Neural cell (in vitro differentiated cells): ENCODE measurements at regions not wholly inside any gene's neighbourhood (a gene's known extent, or its start where the extent isn't known, plus 50 kb on each side); places are given as distances from the start of the nearest gene placed in this dataset.

Source experiments
- H2AFZ ChIP-seq: fragments of 200-600, 300-800 bp; sonication (generic), shearing (Covaris generic); 2 replicates; pipeline ENCODE4 v1.6.0; 2014; ENCODE audit warnings: low read depth, mild to moderate bottlenecking, antibody characterized with exemption, low read length, moderate library complexity
- H3F3A ChIP-seq: fragments of 200-600 bp; shearing (Covaris generic); 2 replicates; pipeline ENCODE4 v1.6.1; 2016; ENCODE audit warnings: mild to moderate bottlenecking, moderate library complexity, mixed read lengths, antibody characterized with exemption, low read length; ENCODE audit not compliant: insufficient read depth, poor library complexity, severe bottlenecking
- H3K27ac ChIP-seq: fragments of 200-600, 300-800 bp; sonication (generic), shearing (Covaris generic); 2 replicates; pipeline ENCODE4 v1.5.1; 2014; ENCODE audit warnings: mild to moderate bottlenecking, low read length, moderate library complexity
- H3K27me3 ChIP-seq: fragments of 300-800, 200-600 bp; sonication (generic), shearing (Covaris generic); 2 replicates; pipeline ENCODE4 v1.6.0; 2014; ENCODE audit warnings: mild to moderate bottlenecking, low read depth, low read length, moderate library complexity; ENCODE audit not compliant: insufficient read depth
- H3K36me3 ChIP-seq: fragments of 300-800, 200-600 bp; sonication (generic), shearing (Covaris generic); 2 replicates; pipeline ENCODE4 v1.5.1; 2014; ENCODE audit warnings: mild to moderate bottlenecking, antibody characterized with exemption, low read length, moderate library complexity; ENCODE audit not compliant: insufficient read depth
- H3K4me2 ChIP-seq: fragments of 300-800, 200-600 bp; sonication (generic), shearing (Covaris generic); 2 replicates; pipeline ENCODE4 v1.6.0; 2014; ENCODE audit warnings: mild to moderate bottlenecking, low read length
- H3K4me3 ChIP-seq: fragments of 300-800, 200-600 bp; sonication (generic), shearing (Covaris generic); 2 replicates; pipeline ENCODE4 v1.5.1; 2014; ENCODE audit warnings: mild to moderate bottlenecking, low read length, moderate library complexity
- H3K79me2 ChIP-seq: fragments of 200-600 bp; shearing (Covaris generic); replicated peaks from 2 replicates; pipeline ENCODE4 v1.6.0; 2014; ENCODE audit warnings: mild to moderate bottlenecking, low read length, moderate library complexity; ENCODE audit not compliant: insufficient read depth
- H3K9ac ChIP-seq: fragments of 300-800, 200-600 bp; sonication (generic), shearing (Covaris generic); 2 replicates; pipeline ENCODE4 v1.6.1; 2016; ENCODE audit warnings: mild to moderate bottlenecking, low read length, mixed read lengths
- H3K9me2 ChIP-seq: fragments of 200-600 bp; shearing (Covaris generic); 2 replicates; pipeline ENCODE4 v1.6.1; 2016; ENCODE audit warnings: mild to moderate bottlenecking, low read length, mixed read lengths; ENCODE audit not compliant: insufficient read depth
- H3K9me3 ChIP-seq: fragments of 200-600, 300-800 bp; sonication (generic), shearing (Covaris generic); 2 replicates; pipeline ENCODE4 v1.6.1; 2016; ENCODE audit warnings: mild to moderate bottlenecking, mixed run types, low read length, moderate library complexity, mixed read lengths
- H4K20me1 ChIP-seq: fragments of 200-600 bp; shearing (Covaris generic); 2 replicates; pipeline ENCODE4 v1.6.1; 2016; ENCODE audit warnings: mild to moderate bottlenecking, mixed run types; ENCODE audit not compliant: insufficient read depth
- EP300 ChIP-seq: fragments of 450-650 bp; conservative IDR thresholded peaks from 2 replicates; pipeline ENCODE4 v1.6.1; 2014; ENCODE audit warnings: antibody characterized with exemption, mild to moderate bottlenecking, moderate library complexity; ENCODE audit not compliant: poor library complexity, severe bottlenecking
- EZH2 ChIP-seq: fragments of 200-600, 300-800 bp; shearing (Covaris generic), sonication (generic); IDR thresholded peaks from 2 replicates; pipeline ENCODE4 v1.6.1; 2014; ENCODE audit warnings: antibody characterized with exemption, low read length, borderline replicate concordance, mild to moderate bottlenecking; ENCODE audit not compliant: insufficient read depth, poor library complexity, severe bottlenecking
- MXI1 ChIP-seq: fragments of 450-650 bp; conservative IDR thresholded peaks from 2 replicates; pipeline ENCODE4 v1.6.1; 2014; ENCODE audit warnings: antibody characterized with exemption, mild to moderate bottlenecking; ENCODE audit not compliant: poor library complexity, severe bottlenecking
- POLR2AphosphoS5 ChIP-seq: IDR thresholded peaks from 2 replicates; pipeline ENCODE4 v1.6.1; 2012
- RAD21 ChIP-seq: fragments of 450-650 bp; conservative IDR thresholded peaks from 2 replicates; pipeline ENCODE4 v1.6.1; 2014; ENCODE audit warnings: antibody characterized with exemption, mild to moderate bottlenecking, moderate library complexity
- SMC3 ChIP-seq: fragments of 450-650 bp; conservative IDR thresholded peaks from 2 replicates; pipeline ENCODE4 v1.6.1; 2014; ENCODE audit warnings: antibody characterized with exemption, mild to moderate bottlenecking, moderate library complexity; ENCODE audit not compliant: poor library complexity
- TAF1 ChIP-seq: IDR thresholded peaks from 2 replicates; pipeline ENCODE4 v1.6.1; 2012; ENCODE audit warnings: low read depth
- TF ChIP-seq, protein P1 (sequence below): IDR thresholded peaks from 2 replicates; pipeline ENCODE4 v1.6.1; 2012; ENCODE audit warnings: borderline replicate concordance
- TF ChIP-seq, protein P2 (sequence below): fragments of 450-650 bp; IDR thresholded peaks from 2 replicates; pipeline ENCODE4 v1.5.1; 2014; ENCODE audit warnings: antibody characterized with exemption, mild to moderate bottlenecking, moderate library complexity; ENCODE audit not compliant: poor library complexity, severe bottlenecking

DNA sequence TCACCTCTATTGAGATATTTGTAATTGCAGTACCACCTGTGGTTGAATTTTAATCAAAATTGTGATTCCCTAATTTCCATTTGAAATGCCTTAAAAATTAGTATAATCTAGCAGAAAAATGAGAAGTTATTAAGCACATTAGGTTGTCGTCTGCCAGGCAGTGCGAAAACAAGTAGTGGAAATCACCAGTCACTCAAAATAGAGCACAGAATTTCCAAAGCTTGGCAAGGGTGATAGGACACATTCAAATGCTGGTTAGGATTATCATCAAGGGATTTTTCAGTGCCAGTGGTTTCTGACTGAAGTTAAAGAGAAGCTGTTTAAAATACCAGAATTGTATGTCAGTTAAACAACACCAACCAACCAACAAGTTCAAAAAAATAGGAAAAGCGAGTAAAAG is 97.8 kb downstream of the PLK2 start:
- Histone ChIP-seq H3K9me3 (no peaks in the 10 kb centered on the region), H3K4me2 (no peak overlapping the region)
- no peak for TF ChIP-seq SMC3
- no peak for TF ChIP-seq POLR2AphosphoS5
- TF ChIP-seq EZH2 = no peak
- no peak for TF ChIP-seq EP300
- TF ChIP-seq, protein P1, sequence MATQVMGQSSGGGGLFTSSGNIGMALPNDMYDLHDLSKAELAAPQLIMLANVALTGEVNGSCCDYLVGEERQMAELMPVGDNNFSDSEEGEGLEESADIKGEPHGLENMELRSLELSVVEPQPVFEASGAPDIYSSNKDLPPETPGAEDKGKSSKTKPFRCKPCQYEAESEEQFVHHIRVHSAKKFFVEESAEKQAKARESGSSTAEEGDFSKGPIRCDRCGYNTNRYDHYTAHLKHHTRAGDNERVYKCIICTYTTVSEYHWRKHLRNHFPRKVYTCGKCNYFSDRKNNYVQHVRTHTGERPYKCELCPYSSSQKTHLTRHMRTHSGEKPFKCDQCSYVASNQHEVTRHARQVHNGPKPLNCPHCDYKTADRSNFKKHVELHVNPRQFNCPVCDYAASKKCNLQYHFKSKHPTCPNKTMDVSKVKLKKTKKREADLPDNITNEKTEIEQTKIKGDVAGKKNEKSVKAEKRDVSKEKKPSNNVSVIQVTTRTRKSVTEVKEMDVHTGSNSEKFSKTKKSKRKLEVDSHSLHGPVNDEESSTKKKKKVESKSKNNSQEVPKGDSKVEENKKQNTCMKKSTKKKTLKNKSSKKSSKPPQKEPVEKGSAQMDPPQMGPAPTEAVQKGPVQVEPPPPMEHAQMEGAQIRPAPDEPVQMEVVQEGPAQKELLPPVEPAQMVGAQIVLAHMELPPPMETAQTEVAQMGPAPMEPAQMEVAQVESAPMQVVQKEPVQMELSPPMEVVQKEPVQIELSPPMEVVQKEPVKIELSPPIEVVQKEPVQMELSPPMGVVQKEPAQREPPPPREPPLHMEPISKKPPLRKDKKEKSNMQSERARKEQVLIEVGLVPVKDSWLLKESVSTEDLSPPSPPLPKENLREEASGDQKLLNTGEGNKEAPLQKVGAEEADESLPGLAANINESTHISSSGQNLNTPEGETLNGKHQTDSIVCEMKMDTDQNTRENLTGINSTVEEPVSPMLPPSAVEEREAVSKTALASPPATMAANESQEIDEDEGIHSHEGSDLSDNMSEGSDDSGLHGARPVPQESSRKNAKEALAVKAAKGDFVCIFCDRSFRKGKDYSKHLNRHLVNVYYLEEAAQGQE = no peak

DNA sequence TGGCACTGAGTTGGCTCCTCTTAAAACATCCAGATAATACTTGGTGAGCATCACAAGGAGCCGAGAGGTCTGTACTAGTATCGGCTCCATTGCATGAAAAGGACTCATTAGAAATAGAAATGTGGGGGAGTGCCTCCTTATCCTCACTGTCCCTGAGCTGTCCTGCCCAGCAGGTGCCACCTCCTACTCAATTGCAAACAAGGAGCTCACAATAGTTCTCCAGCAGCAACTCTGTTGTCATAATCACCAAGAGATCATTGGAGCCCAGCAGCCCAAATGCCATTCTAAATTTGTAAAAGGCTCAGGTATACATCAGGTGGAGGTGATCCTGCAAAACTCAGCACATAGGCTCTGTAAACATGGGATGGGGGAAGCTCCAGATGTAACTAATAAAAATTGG is 99.1 kb downstream of the PLK2 start:
- no peaks in the 10 kb centered on the region for H3K27me3 ChIP-seq
- no peak overlapping the region for H3K9ac ChIP-seq
- no peak overlapping the region for H3K27ac ChIP-seq
- no peaks in the 10 kb centered on the region for H3F3A ChIP-seq
- no peaks in the 10 kb centered on the region for H3K9me3 ChIP-seq
- H3K79me2 ChIP-seq = no peaks in the 10 kb centered on the region
- H2AFZ ChIP-seq = no peak overlapping the region
- no peaks in the 10 kb centered on the region for H3K36me3 ChIP-seq
- TF ChIP-seq, protein P1 = no peak
- TF ChIP-seq, protein P2, sequence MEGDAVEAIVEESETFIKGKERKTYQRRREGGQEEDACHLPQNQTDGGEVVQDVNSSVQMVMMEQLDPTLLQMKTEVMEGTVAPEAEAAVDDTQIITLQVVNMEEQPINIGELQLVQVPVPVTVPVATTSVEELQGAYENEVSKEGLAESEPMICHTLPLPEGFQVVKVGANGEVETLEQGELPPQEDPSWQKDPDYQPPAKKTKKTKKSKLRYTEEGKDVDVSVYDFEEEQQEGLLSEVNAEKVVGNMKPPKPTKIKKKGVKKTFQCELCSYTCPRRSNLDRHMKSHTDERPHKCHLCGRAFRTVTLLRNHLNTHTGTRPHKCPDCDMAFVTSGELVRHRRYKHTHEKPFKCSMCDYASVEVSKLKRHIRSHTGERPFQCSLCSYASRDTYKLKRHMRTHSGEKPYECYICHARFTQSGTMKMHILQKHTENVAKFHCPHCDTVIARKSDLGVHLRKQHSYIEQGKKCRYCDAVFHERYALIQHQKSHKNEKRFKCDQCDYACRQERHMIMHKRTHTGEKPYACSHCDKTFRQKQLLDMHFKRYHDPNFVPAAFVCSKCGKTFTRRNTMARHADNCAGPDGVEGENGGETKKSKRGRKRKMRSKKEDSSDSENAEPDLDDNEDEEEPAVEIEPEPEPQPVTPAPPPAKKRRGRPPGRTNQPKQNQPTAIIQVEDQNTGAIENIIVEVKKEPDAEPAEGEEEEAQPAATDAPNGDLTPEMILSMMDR = no peak
- TF ChIP-seq EZH2 (no peak), SMC3 (no peak), POLR2AphosphoS5 (no peak), TAF1 (no peak), RAD21 (no peak), EP300 (no peak), MXI1 (no peak)
- no peaks in the 10 kb centered on the region for H4K20me1 ChIP-seq
- H3K4me2 ChIP-seq = no peak overlapping the region
- H3K9me2 ChIP-seq = no peaks in the 10 kb centered on the region
- H3K4me3 ChIP-seq = no peak overlapping the region

More for the DNA sequence above, 97.8 kb downstream of the PLK2 start:
- Histone ChIP-seq H3K79me2 (no peaks in the 10 kb centered on the region), H3K27me3 (no peaks in the 10 kb centered on the region), H3K27ac (no peak overlapping the region), H3K9me2 (no peaks in the 10 kb centered on the region), H3K36me3 (no peaks in the 10 kb centered on the region), H3K4me3 (no peak overlapping the region), H2AFZ (no peak overlapping the region), H3K9ac (no peak overlapping the region), H4K20me1 (no peaks in the 10 kb centered on the region), H3F3A (no peaks in the 10 kb centered on the region)
